Stimulated activated CD8-positive, alpha-beta memory T cell treated with anti-CD3 and anti-CD28 coated beads, Interleukin-4, amount 100 ng/mL, for 48 hours (primary cell): ENCODE measurements at regions not wholly inside any gene's neighbourhood (a gene's known extent, or its start where the extent isn't known, plus 50 kb on each side); places are given as distances from the start of the nearest gene placed in this dataset.

ENCODE experiments used
- DNase-seq: peaks from one replicate; pipeline ENCODE4 v3.0.0-alpha.2; 2020

DNA sequence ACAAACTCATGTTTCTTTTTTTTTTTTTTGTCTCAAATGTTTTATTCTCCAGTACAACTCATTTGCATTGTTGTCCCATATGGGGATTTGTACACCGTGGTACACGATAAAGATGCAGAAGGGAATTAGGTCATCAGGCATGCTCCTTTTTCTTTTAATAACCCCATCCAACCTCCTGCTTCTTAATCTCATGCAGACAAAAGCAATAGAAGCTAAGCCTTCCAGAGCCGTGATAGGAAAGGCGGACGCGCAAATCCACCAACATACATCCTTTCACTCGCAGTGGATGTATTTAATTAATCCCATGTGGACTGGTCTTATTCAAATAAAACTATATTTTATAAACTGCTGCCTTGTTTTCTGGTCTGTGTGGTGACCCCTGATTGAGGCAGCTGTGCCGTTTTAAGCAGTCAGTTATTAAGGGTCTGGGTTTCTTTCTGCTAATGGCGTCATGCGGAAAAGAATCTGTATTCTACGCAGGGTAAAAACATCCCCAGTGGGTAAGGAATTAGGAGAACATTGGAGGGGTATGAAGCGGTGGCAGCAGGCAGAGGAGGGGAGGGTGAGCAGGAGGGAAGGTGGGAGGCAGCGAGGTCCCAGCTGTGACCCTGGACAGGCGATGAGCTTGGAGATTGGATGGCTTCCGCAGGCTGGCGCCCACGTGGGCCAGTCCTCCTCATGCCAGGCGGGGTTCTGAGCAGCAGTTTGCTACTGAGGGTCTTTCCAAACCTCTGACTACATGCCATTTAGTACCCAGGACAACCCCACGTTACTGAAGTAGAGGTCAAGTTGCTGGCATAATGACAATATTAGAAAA is 172.8 kb downstream of the LINC00237 start:
- DNase-seq, result no peak

DNA sequence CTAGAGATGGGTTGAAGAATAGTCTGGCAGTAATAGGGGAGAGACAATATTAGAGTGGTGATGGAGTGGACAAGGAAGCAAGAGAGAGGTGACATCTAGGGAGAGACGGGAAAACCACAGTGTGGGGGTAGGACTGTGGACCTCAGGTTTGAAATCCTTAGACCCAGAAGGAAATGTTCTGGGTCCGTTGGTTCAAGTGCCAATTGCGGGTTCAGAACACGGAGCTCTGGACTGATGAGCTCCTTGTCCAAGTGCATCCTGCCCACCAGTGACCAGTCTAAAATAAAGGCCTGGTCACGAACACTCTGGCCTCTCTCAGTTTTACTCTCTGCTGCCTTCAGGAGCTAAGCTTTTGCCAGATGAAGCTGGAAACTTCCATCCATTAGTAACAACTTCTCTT is 174.0 kb downstream of the LINC00237 start:
- DNase-seq, result no peak

DNA sequence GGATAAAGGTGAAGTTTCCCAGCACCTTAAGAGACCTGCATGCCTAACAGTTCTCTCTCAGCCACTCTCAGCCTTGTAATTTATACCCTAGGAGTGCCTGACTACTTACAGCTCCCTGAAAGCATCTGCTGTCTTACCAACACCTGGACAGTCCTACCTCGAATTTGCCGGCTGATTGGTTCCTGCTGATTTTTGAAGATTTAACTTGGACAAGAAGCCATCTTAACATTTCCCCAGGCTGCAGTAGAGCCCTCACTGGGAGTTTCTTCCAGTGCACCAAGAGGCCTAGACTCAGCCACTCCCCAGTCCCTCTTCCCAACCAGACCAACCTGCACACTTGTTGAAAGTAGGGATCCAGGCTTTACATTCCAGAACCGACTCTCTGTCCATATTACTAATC is 174.5 kb downstream of the LINC00237 start:
- DNase-seq, result no peak

- no peak for DNase-seq
Measured at GRCh38 chr20:20931024-20931423, 175.1 kb downstream of the LINC00237 start.

- no peak for DNase-seq
Measured at GRCh38 chr20:20930500-20930899, 175.7 kb downstream of the LINC00237 start.

- DNase-seq, result no peak
Measured at GRCh38 chr20:20929341-20929740, 176.8 kb downstream of the LINC00237 start.

DNA sequence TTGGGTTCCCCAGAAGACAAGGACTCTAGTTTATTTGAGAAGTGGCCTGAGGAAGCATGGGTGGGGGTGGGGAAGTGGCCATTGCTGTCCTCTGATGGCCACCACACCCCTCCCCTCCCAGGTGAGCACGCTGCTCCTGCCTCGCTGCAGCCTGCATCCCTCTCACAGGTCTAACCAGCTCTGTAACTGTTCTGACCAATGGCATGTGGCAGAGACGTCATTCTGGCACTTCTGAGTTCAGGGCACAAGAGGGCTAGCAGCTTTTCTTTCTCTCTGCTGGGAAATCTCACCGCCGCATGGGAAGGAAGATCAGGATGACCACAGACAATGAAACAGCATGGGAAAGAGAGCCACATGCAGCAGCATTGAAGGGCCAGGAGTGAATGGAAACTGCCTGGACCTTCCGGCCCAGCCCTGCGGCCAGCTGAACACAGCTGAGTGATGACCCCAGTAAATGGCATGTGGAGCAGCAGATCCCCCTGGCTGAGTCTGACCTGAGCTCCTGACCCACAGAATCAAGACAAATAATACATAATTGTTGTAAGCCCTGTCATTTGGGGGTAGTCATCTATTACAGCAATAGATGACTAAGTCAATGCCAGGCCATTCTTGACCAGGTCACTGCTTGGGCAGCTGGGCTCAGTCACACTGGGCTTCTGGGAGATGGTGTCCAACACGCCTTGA is 179.8 kb downstream of the LINC00237 start:
- no peak for DNase-seq

- no peak for DNase-seq
Measured at GRCh38 chr20:20920433-20920832, 185.7 kb downstream of the LINC00237 start.

DNA sequence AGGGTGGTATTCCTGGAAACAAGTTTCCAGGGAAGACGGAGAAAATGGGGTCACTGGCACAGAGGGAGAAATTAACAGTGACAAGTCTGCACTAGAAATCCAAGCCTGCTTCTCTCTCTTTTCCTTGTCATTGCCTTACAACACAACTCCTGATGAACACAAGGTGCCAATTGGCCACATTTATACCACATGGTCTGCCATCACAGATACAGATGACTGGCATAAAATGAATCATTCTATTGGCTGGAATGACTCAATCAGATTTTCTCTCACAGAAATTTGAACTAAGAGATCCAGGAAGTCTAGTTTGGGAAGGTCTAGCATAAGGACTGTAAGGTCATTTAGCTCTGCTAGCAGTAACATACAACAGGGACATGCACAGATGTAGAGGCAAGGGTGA is 190.3 kb downstream of the LINC00237 start:
- no peak for DNase-seq

DNA sequence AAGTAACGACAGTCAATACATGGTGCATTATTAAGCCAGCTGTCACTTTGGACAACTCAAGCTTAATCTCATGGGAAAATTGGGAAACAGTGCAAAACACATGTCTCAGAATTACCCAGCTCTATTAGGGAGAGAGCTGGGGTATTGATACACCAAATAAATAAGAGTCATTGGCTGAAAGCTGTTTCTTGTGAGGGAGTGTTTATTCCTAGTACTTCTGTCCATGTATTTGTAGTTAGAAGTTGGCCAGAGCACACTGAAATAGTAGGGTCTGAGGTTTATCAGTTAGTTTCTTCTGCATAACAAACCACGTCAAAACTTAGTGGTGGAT is 192.0 kb upstream of the RALGAPA2 start:
- no peak for DNase-seq

DNA sequence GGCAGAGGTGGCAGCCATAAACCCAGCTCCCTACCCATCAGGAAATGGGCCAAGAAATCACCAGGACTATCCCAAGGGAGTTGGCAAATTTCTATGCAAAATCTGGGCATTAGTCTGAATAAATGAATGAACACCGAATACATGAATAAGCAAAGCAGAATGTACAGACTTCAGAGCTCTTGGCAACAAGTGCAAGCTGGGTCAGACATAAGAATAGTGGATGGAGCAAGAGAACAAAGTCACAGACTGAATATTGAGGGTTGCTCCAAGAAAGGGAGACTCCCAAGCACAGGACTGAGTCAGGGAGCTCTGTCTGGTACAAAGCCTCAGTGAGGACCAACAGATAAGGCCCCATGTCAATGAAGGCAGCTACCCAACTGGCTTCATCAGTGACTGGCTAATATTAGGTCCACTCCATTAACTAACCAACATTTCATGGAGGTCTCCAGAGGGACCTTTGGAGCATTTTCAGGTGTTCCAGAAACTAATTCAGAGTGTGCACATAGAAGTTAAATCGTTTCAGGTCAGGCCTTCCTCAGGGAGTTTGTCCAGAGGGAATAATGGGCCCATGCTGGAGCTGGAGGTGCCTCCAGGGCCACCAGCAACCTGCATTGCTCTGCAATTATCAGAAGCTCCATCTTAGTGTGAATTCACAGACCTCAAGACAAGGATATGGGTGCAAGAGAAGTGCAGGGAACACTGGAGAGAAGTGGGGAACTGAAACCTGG is 191.5 kb upstream of the RALGAPA2 start:
- no peak for DNase-seq

- DNase-seq, result no peak
Measured at GRCh38 chr20:20897922-20898321, 185.5 kb upstream of the RALGAPA2 start.

DNA sequence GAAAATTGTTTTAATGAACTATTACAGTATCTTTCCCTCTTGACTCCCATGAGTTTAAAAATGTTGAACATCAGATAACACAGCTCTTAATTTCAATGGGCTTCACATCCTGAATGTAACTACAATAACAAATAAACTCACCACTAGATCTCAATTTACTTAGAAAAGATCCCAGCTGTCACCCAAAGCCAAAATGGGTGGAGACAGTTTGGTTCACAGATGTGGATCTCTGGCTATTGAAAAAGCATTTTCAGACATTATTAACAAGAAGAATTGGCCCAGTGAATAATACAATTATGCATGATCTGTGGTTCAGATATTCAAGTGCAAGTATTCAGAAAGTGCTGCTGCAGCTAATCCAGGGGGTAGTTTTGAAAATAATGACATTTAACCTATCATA is 184.7 kb upstream of the RALGAPA2 start:
- no peak for DNase-seq

DNA sequence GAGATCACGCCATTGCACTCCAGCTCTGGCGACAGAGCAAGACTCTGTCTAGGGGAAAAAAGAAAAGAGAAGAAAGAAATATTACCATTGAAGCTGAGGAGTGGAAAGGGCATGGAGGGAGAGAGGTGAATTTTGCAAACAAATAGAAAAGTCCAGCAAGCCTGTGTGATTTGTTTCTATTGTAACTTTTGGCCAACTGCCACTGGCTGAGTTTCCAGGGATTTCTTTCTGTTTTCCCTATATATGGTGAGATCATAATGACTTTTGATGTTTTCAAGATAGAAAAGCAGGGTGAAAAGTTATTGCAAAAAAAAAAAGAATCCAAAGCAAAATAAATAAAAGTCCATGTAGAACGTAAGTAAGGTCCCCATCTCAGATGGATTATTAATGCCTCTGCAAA is 184.2 kb upstream of the RALGAPA2 start:
- no peak for DNase-seq

DNA sequence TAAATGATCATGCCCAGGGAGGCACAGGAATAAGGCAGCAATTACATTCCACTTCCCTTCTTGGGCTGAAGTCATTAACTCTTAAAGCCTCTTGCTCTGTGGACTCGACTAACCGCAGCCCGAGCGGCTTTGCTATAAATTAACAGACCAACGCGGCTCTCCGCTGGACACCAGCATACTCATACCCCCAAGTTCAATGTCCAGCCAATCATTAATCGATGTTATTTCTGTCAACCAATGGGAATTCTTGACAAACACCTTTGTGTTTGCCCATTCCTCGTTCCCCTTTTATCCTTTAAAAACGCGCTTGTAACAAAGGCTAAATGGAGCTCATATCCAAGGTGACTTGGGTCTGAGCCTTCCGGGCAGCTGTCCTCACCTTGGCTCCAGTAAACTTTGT is 183.1 kb upstream of the RALGAPA2 start:
- DNase-seq, result no peak

DNA sequence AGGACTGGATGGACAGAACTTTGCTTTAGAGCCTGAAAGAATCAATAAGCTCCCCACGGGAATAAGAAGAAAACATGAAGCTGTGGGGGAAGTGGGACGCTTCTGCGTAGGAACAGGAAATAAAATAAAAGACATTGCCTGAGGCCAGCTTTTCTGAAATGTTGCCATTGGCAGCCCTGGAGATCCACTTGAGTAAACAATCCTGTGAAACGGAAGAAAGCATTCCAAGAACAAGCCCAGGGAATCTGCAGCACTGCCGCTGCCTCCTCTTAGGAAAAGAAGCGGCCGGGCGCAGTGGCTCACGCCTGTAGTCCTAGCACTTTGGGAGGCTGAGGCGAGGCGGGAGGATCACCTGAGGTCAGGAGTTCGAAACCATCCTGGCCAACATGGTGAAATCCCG is 182.3 kb upstream of the RALGAPA2 start:
- no peak for DNase-seq

DNA sequence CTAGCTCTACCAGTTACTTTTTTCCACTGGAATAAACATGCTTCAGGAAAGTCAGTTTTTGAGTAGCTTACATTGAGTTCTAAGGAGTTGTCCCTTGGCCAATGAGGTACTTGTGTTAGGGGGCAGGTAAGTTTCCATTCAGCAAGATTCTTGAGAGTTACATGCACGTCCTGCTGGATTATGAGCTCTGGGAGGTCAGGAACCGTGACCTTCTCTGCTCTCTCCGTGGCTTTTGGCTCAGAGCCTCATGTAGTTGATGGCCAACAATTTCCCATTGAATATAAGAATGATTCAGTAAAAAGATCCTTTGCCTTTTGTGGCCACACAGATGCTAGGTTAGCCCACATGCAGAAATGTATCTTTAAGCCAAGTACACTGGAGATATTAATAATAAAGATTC is 181.8 kb upstream of the RALGAPA2 start:
- DNase-seq, result no peak

- no peak for DNase-seq
Measured at GRCh38 chr20:20892328-20892727, 179.9 kb upstream of the RALGAPA2 start.

DNA sequence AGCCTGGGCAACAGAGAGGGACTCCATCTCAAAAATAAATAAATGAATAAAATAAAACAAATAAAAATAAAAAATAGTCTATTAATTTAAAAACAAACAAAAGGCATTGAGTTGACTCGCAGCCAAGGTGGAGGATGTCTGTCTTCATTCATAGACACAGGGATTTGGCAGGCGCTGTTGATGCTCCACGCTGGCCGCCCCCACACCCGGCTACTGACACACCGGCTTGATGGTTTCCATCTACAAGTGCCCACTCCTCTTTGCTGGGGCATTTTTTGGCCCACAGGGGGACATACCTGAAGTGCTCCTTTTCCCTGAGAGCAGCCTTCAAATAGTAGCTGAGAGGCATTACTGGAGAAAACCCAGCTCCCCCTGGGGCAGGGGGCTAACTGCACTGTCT is 178.3 kb upstream of the RALGAPA2 start:
- DNase-seq, result no peak

DNA sequence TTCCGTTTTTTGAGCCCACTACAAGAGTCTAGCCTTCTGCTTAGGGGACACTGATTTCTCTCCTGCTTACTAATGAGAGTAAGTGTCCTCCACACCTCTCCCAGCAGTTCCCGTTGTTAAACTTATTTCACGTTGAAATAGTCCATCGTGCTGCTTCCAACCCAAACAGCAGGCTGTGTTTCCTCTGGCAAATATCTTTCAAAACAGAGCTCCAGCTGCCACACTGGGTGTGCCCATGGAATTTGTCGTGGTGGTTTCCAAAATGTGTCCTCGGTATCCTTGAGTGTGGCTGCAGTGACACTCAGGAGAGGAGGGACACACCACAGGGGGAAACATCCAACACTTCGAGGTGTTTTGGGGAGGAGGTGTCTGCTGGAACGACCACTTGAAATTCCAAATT is 176.5 kb upstream of the RALGAPA2 start:
- DNase-seq, result no peak

DNA sequence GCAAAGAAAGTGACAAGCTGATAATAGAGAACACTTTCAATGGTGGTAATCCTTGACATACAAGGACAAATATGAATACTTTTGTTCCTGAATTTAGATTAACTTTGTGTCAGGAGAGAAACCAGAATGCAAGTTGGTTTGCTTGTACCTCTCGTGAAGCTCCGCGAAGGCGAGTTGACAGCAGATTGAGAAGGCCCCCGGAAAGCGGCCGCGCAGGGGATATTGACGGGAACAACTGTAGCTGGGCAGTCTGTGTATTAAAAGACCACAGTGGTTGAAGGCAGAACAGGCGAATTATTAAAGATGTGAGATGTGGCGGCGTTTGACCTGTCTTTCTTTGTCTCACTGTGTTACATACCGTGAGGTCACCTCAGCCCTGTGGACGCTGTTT is 175.8 kb upstream of the RALGAPA2 start:
- no peak for DNase-seq

DNA sequence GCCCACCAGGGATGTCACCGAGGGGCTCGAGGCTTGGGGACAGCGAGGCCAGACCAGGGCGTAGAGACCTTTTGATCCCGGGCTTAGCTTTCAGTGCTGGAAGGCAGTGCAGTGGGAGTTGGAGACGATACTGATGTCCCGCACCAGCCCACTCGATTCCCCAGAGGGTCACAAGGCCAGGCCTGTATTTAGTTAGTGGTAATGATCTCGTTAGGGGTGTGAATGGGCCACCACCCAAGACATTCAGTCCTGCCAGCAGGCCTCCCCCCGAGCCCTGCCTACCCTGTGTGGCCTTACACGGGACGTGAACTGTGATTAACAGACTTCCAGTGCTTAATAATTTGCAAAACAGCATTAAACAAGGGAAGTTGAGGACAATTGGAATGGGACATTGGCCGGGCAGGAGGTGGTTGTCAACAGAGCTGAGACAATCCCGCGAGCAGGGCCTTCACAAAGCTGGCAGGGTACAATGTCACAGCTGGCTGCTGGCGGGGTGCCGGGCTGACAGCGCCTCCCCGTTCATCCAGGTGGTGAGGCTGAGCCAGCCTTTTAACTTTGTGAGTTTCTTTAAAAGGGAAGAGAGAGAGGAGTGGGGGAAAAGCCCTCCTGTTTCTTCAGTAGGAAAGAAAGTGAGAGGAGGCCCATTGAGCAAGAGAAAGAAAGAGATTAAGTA is 175.3 kb upstream of the RALGAPA2 start:
- no peak for DNase-seq

DNA sequence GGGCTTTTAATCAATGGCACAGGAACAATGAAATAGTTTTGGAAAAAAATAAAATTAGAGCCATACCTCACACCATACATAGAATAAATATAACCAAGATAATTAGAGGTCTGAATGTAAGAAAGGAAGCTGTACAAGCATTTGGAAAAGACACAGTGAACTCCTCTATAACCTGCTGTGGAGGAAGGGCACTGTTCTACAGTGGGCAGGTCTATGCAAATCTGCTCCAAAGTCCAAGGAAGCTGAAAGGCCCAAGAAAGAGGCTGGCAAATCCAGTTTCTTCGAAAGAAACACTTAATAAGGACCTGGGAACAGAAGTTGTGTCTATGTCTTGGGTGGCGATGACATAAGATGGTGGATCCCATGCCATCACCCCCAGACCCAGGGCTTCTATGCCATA is 169.4 kb upstream of the RALGAPA2 start:
- DNase-seq, result no peak

DNA sequence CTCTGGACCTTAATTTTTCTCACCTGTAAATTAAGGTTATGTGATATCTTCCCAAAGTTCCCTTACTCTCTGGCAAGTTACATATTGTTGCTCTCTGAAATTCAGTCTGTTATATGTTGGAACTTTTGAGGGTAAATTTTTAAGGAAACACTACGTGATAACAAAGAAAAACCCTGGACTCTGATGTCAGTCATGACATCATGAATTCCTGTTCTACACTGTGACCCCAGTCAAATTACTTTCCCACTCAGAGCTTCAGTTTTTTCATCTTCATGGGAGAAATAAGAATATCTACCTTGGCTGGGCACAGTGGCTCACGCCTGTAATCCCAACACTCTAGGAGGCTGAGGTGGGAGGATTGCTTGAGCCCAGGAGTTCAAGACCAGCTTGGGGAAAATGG is 164.6 kb upstream of the RALGAPA2 start:
- DNase-seq, result no peak
